Mammary epithelial cell (primary cell): ENCODE measurements at regions not wholly inside any gene's neighbourhood (a gene's known extent, or its start where the extent isn't known, plus 50 kb on each side); places are given as distances from the start of the nearest gene placed in this dataset.
"Not testable (repeated sequence)": the region's sequence is repeated elsewhere in the genome, so short reads cannot be mapped to it uniquely, and the experiment has no call there.

Source experiments
- EZH2 ChIP-seq: IDR thresholded peaks from 2 replicates; pipeline ENCODE4 v1.6.1; 2012; ENCODE audit warnings: low read length, inconsistent platforms, borderline replicate concordance
- TF ChIP-seq, protein P1 (sequence below), 2 donors: IDR thresholded peaks in 1 of 2; conservative IDR thresholded peaks in 1 of 2; 2 replicates each; pipeline ENCODE4 v1.5.1; 2011 to 2012; ENCODE audit warnings: inconsistent platforms in 2 of 2, low read length in 2 of 2, mild to moderate bottlenecking in 2 of 2, control low read depth in 1 of 2, low read depth in 1 of 2; ENCODE audit not compliant: insufficient read depth in 1 of 2; ENCODE audit errors: extremely low read depth in 1 of 2

DNA sequence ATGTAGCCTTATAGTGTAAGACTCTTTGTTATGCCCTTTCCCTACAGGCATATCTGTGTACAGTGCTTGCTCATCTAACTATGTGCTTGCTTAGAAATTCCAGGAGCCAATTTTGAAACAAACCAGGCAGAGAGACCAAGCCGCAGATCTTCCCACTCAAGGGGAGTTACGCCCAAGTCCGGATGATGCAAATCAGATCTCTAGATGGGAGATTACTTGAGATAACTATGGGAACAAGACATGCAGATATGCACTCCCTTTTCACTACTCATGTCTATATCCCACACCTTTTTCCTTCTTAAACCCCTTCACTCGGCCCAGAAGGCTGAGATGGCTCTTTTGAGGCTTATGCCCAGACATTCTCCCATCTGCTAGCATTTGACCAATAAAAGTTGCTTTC lies 179.7 kb upstream of the ZNF658 start:
- TF ChIP-seq, protein P1, sequence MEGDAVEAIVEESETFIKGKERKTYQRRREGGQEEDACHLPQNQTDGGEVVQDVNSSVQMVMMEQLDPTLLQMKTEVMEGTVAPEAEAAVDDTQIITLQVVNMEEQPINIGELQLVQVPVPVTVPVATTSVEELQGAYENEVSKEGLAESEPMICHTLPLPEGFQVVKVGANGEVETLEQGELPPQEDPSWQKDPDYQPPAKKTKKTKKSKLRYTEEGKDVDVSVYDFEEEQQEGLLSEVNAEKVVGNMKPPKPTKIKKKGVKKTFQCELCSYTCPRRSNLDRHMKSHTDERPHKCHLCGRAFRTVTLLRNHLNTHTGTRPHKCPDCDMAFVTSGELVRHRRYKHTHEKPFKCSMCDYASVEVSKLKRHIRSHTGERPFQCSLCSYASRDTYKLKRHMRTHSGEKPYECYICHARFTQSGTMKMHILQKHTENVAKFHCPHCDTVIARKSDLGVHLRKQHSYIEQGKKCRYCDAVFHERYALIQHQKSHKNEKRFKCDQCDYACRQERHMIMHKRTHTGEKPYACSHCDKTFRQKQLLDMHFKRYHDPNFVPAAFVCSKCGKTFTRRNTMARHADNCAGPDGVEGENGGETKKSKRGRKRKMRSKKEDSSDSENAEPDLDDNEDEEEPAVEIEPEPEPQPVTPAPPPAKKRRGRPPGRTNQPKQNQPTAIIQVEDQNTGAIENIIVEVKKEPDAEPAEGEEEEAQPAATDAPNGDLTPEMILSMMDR (conservative IDR thresholded peaks at IDR 0.05 in 1 of 2, IDR thresholded peaks at IDR 0.05 in 1 of 2; ENCODE audit: extremely low read depth in 1 of 2, insufficient read depth in 1 of 2, low read depth in 1 of 2, low read length in 2 of 2), result not testable (repeated sequence)
- TF ChIP-seq EZH2, result not testable (repeated sequence)
